H1 (cell line): ENCODE measurements at regions not wholly inside any gene's neighbourhood (a gene's known extent, or its start where the extent isn't known, plus 50 kb on each side); places are given as distances from the start of the nearest gene placed in this dataset.

Experiments
- CBX5 ChIP-seq: fragments of 300-800, 300-1000 bp; sonication (generic); IDR thresholded peaks from 2 replicates; pipeline ENCODE4 v1.7.1; 2016; ENCODE audit warnings: antibody characterized with exemption, low read length, low read depth
- CBX8 ChIP-seq: fragments of 300-800, 300-1000 bp; sonication (generic); IDR thresholded peaks from 2 replicates; pipeline ENCODE4 v1.7.1; 2016; ENCODE audit warnings: low read depth, low read length, borderline replicate concordance
- GABPA ChIP-seq: IDR thresholded peaks from 2 replicates; pipeline ENCODE4 v1.6.1; 2011; ENCODE audit warnings: mild to moderate bottlenecking, low read length, moderate library complexity, borderline replicate concordance; ENCODE audit not compliant: insufficient read depth
- NRF1 ChIP-seq: IDR thresholded peaks from 2 replicates; pipeline ENCODE4 v1.6.1; 2011; ENCODE audit warnings: mild to moderate bottlenecking, low read depth, low read length, improper control_type of control experiment
- PHF8 ChIP-seq: fragments of 200-600 bp; sonication (generic); conservative IDR thresholded peaks from 2 replicates; pipeline ENCODE4 v1.7.1; 2012; ENCODE audit warnings: low read depth, mild to moderate bottlenecking, inconsistent platforms, low read length, moderate library complexity
- RAD21 ChIP-seq, 2 experiments: IDR thresholded peaks in 1 of 2; conservative IDR thresholded peaks in 1 of 2; 2 replicates each; pipeline ENCODE4 v1.6.1; 2011; ENCODE audit warnings: low read depth in 2 of 2, low read length in 2 of 2, improper control_type of control experiment in 1 of 2, inconsistent platforms in 1 of 2, mild to moderate bottlenecking in 1 of 2, moderate library complexity in 1 of 2
- SAP30 ChIP-seq: fragments of 300-600 bp; sonication (generic); IDR thresholded peaks from 2 replicates; pipeline ENCODE4 v1.7.1; 2012; ENCODE audit warnings: low read length, moderate library complexity, mild to moderate bottlenecking, inconsistent platforms; ENCODE audit not compliant: insufficient read depth, insufficient replicate concordance
- SUZ12 ChIP-seq: fragments of 200-600 bp; sonication (generic); IDR thresholded peaks from 2 replicates; pipeline ENCODE4 v1.6.1; 2012; ENCODE audit warnings: mild to moderate bottlenecking, inconsistent platforms, low read length, moderate library complexity, mixed read lengths
- TF ChIP-seq, protein P1 (sequence below): fragments of 300-600 bp; sonication (generic); IDR thresholded peaks from 2 replicates; pipeline ENCODE4 v1.7.1; 2012; ENCODE audit warnings: low read length, moderate library complexity, mild to moderate bottlenecking, inconsistent platforms; ENCODE audit not compliant: insufficient replicate concordance
- TF ChIP-seq, protein P2 (sequence below): IDR thresholded peaks from 2 replicates; pipeline ENCODE4 v1.6.1; 2011; ENCODE audit warnings: low read depth, mild to moderate bottlenecking, low read length; ENCODE audit not compliant: insufficient read depth

DNA sequence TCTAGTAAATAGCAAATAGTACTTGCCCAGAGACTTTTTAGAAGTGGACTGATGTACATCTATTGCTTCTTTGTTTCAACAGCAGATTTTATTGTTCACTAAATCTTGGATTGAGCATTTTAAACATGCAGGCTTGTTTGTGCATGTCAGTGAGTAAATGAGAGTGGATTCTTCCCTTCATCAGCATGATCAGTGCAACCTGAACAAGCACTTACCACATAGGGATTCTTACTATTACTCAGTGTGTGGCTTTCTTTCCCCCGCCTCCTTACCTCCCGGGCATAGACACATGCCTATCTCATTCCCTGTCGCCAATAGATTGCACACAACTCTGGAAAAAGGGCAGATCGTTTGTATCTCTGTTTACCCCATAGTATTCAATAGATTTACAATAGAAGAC lies 197.5 kb downstream of the C11orf87 start (continued):
- TF ChIP-seq, protein P1, sequence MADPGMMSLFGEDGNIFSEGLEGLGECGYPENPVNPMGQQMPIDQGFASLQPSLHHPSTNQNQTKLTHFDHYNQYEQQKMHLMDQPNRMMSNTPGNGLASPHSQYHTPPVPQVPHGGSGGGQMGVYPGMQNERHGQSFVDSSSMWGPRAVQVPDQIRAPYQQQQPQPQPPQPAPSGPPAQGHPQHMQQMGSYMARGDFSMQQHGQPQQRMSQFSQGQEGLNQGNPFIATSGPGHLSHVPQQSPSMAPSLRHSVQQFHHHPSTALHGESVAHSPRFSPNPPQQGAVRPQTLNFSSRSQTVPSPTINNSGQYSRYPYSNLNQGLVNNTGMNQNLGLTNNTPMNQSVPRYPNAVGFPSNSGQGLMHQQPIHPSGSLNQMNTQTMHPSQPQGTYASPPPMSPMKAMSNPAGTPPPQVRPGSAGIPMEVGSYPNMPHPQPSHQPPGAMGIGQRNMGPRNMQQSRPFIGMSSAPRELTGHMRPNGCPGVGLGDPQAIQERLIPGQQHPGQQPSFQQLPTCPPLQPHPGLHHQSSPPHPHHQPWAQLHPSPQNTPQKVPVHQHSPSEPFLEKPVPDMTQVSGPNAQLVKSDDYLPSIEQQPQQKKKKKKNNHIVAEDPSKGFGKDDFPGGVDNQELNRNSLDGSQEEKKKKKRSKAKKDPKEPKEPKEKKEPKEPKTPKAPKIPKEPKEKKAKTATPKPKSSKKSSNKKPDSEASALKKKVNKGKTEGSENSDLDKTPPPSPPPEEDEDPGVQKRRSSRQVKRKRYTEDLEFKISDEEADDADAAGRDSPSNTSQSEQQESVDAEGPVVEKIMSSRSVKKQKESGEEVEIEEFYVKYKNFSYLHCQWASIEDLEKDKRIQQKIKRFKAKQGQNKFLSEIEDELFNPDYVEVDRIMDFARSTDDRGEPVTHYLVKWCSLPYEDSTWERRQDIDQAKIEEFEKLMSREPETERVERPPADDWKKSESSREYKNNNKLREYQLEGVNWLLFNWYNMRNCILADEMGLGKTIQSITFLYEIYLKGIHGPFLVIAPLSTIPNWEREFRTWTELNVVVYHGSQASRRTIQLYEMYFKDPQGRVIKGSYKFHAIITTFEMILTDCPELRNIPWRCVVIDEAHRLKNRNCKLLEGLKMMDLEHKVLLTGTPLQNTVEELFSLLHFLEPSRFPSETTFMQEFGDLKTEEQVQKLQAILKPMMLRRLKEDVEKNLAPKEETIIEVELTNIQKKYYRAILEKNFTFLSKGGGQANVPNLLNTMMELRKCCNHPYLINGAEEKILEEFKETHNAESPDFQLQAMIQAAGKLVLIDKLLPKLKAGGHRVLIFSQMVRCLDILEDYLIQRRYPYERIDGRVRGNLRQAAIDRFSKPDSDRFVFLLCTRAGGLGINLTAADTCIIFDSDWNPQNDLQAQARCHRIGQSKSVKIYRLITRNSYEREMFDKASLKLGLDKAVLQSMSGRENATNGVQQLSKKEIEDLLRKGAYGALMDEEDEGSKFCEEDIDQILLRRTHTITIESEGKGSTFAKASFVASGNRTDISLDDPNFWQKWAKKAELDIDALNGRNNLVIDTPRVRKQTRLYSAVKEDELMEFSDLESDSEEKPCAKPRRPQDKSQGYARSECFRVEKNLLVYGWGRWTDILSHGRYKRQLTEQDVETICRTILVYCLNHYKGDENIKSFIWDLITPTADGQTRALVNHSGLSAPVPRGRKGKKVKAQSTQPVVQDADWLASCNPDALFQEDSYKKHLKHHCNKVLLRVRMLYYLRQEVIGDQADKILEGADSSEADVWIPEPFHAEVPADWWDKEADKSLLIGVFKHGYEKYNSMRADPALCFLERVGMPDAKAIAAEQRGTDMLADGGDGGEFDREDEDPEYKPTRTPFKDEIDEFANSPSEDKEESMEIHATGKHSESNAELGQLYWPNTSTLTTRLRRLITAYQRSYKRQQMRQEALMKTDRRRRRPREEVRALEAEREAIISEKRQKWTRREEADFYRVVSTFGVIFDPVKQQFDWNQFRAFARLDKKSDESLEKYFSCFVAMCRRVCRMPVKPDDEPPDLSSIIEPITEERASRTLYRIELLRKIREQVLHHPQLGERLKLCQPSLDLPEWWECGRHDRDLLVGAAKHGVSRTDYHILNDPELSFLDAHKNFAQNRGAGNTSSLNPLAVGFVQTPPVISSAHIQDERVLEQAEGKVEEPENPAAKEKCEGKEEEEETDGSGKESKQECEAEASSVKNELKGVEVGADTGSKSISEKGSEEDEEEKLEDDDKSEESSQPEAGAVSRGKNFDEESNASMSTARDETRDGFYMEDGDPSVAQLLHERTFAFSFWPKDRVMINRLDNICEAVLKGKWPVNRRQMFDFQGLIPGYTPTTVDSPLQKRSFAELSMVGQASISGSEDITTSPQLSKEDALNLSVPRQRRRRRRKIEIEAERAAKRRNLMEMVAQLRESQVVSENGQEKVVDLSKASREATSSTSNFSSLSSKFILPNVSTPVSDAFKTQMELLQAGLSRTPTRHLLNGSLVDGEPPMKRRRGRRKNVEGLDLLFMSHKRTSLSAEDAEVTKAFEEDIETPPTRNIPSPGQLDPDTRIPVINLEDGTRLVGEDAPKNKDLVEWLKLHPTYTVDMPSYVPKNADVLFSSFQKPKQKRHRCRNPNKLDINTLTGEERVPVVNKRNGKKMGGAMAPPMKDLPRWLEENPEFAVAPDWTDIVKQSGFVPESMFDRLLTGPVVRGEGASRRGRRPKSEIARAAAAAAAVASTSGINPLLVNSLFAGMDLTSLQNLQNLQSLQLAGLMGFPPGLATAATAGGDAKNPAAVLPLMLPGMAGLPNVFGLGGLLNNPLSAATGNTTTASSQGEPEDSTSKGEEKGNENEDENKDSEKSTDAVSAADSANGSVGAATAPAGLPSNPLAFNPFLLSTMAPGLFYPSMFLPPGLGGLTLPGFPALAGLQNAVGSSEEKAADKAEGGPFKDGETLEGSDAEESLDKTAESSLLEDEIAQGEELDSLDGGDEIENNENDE: no peak
- no peak for TF ChIP-seq SAP30
- TF ChIP-seq RAD21 (IDR thresholded peaks at IDR 0.05 in 1 of 2, conservative IDR thresholded peaks at IDR 0.05 in 1 of 2; ENCODE audit: low read depth in 2 of 2, low read length in 2 of 2): no peak
- no peak for TF ChIP-seq SUZ12
- TF ChIP-seq CBX8: no peak
- TF ChIP-seq GABPA: no peak
- TF ChIP-seq, protein P2, sequence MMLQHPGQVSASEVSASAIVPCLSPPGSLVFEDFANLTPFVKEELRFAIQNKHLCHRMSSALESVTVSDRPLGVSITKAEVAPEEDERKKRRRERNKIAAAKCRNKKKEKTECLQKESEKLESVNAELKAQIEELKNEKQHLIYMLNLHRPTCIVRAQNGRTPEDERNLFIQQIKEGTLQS: no peak
- TF ChIP-seq CBX5: no peak
- no peak for TF ChIP-seq PHF8
- TF ChIP-seq NRF1: no peak
